PC-3 (cell line): ENCODE measurements at regions not wholly inside any gene's neighbourhood (a gene's known extent, or its start where the extent isn't known, plus 50 kb on each side); places are given as distances from the start of the nearest gene placed in this dataset.

ENCODE experiments used
- ATAC-seq: fragments of 200-7000 bp; cut with Tn5 transposase; 2 replicates; pipeline ENCODE4 v1.9.1; 2020; ENCODE audit warnings: mild to moderate bottlenecking, moderate library complexity
- BruUV-seq: library from RNA; stranded (reverse); fragments of 400-500 nt; replicated peaks from 2 replicates; lab custom pipeline; 2021; lab: Mats Ljungman, UMichigan
- CTCF ChIA-PET: fragments of 300-600 bp; sonication (Branson Sonifier 250); formaldehyde crosslinking; loops from one replicate; lab custom pipeline; 2022; ENCODE audit warnings: antibody characterized with exemption; lab: Charles Lee
- POLR2A ChIA-PET: fragments of 300-600 bp; sonication (Branson Sonifier 250); formaldehyde crosslinking; loops from one replicate; lab custom pipeline; 2022; ENCODE audit warnings: antibody characterized with exemption; ENCODE audit not compliant: unreplicated experiment; lab: Charles Lee
- DNase-seq: peaks from one replicate; pipeline ENCODE4 v3.0.0-alpha.2; 2015
- H2AFZ ChIP-seq: fragments of 300-600 bp; sonication (generic); 2 replicates; pipeline ENCODE4 v1.6.0; 2016; ENCODE audit warnings: antibody characterized with exemption, low read length
- H3F3A ChIP-seq: fragments of 300-600 bp; sonication (generic); one replicate; pipeline ENCODE4 v1.6.0; 2017; ENCODE audit warnings: antibody characterized with exemption, low read length, control low read depth, mild to moderate bottlenecking; ENCODE audit not compliant: unreplicated experiment
- H3K27ac ChIP-seq: fragments of 300-600 bp; sonication (generic); 2 replicates; pipeline ENCODE4 v1.5.1; 2016; ENCODE audit warnings: mild to moderate bottlenecking, low read length
- H3K27me3 ChIP-seq: fragments of 300-600 bp; sonication (generic); 2 replicates; pipeline ENCODE4 v1.6.1; 2016; ENCODE audit warnings: low read length, mixed read lengths
- H3K36me3 ChIP-seq: fragments of 300-600 bp; sonication (generic); 2 replicates; pipeline ENCODE4 v1.6.1; 2016; ENCODE audit warnings: low read depth, mixed run types, low read length, mixed read lengths
- H3K4me1 ChIP-seq: fragments of 300-600 bp; sonication (generic); 2 replicates; pipeline ENCODE4 v1.5.1; 2016; ENCODE audit warnings: low read length; ENCODE audit not compliant: insufficient read depth
- H3K4me2 ChIP-seq: fragments of 300-600 bp; sonication (generic); 2 replicates; pipeline ENCODE4 v1.6.0; 2016; ENCODE audit warnings: low read length
- H3K4me3 ChIP-seq: fragments of 300-600 bp; sonication (generic); 2 replicates; pipeline ENCODE4 v1.5.1; 2016; ENCODE audit warnings: mild to moderate bottlenecking, low read length, mixed read lengths
- H3K79me2 ChIP-seq: fragments of 300-600 bp; sonication (generic); 2 replicates; pipeline ENCODE4 v1.6.1; 2017; ENCODE audit warnings: low read length, mixed read lengths
- H3K9ac ChIP-seq: fragments of 300-600 bp; sonication (generic); 2 replicates; pipeline ENCODE4 v1.6.0; 2016; ENCODE audit warnings: mild to moderate bottlenecking, low read length
- H3K9me2 ChIP-seq: fragments of 300-600 bp; sonication (generic); replicated peaks from 2 replicates; pipeline ENCODE4 v1.6.1; 2016; ENCODE audit warnings: mixed run types, low read length, mixed read lengths
- H3K9me3 ChIP-seq: fragments of 300-600 bp; sonication (generic); 2 replicates; pipeline ENCODE4 v1.6.1; 2016; ENCODE audit warnings: low read length, mixed read lengths
- H4K20me1 ChIP-seq: fragments of 300-600 bp; sonication (generic); 2 replicates; pipeline ENCODE4 v1.6.1; 2016; ENCODE audit warnings: low read length, mixed read lengths
- CTCF ChIP-seq: fragments of 300-600 bp; sonication (generic); conservative IDR thresholded peaks from 2 replicates; pipeline ENCODE4 v1.5.1; 2017; ENCODE audit warnings: antibody characterized with exemption, low read depth, mild to moderate bottlenecking, low read length
- EZH2 ChIP-seq: fragments of 300-600 bp; sonication (generic); IDR thresholded peaks from one replicate; pipeline ENCODE4 v1.6.1; 2017; ENCODE audit warnings: antibody characterized with exemption, mild to moderate bottlenecking, low read length; ENCODE audit not compliant: unreplicated experiment
- EZH2phosphoT487 ChIP-seq: fragments of 300-600 bp; sonication (generic); IDR thresholded peaks from 2 replicates; pipeline ENCODE4 v1.6.1; 2018; ENCODE audit warnings: mild to moderate bottlenecking, antibody characterized with exemption, low read length, borderline replicate concordance
- intact Hi-C: fragments of 100-400 bp; cut with micrococcal nuclease; formaldehyde crosslinking; loops from 2 replicates; pipeline ENCODE4 v1.9.0; 2023

- Histone ChIP-seq H3K4me3 (no peak overlapping the region), H3K9me3 (no peaks in the 10 kb centered on the region), H3K79me2 (no peaks in the 10 kb centered on the region), H3K27ac (no peak overlapping the region), H3K4me2 (no peak overlapping the region), H3K27me3 (no peaks in the 10 kb centered on the region), H3K36me3 (no peaks in the 10 kb centered on the region), H3K9ac (no peak overlapping the region), H3K4me1 (no peaks in the 10 kb centered on the region), H3F3A (no peaks in the 10 kb centered on the region), H2AFZ (no peak overlapping the region), H3K9me2 (no peaks in the 10 kb centered on the region), H4K20me1 (no peaks in the 10 kb centered on the region)
- DNase-seq (no peak), ATAC-seq (no peak)
- POLR2A ChIA-PET = no interaction called here
- CTCF ChIA-PET = no interaction called here
- no peak for TF ChIP-seq CTCF
- no peak for TF ChIP-seq EZH2phosphoT487
- no peak for TF ChIP-seq EZH2
- intact Hi-C loops = no loop called here
- no TSS peak for BruUV-seq
Measured at GRCh38 chr13:33891196-33891742, 73.3 kb downstream of the RFC3 start.

GRCh38 chr13:33893559-33893958, 75.6 kb downstream of the RFC3 start:
- TF ChIP-seq EZH2phosphoT487 = no peak
- no peak for TF ChIP-seq EZH2
- TF ChIP-seq CTCF = no peak
- H2AFZ ChIP-seq = no peak overlapping the region
- no peaks in the 10 kb centered on the region for H4K20me1 ChIP-seq
- ChIA-PET POLR2A (no interaction called here), CTCF (no interaction called here)
- no peaks in the 10 kb centered on the region for H3K4me1 ChIP-seq
- intact Hi-C loops = no loop called here
- H3K9ac ChIP-seq = no peak overlapping the region
- ATAC-seq (no peak), DNase-seq (no peak)
- no peaks in the 10 kb centered on the region for H3K36me3 ChIP-seq
- no peak overlapping the region for H3K4me2 ChIP-seq
- no peaks in the 10 kb centered on the region for H3K79me2 ChIP-seq
- no peak overlapping the region for H3K27ac ChIP-seq
- no peaks in the 10 kb centered on the region for H3K9me2 ChIP-seq
- no peaks in the 10 kb centered on the region for H3K9me3 ChIP-seq
- BruUV-seq = no TSS peak
- no peaks in the 10 kb centered on the region for H3K27me3 ChIP-seq
- H3K4me3 ChIP-seq = no peak overlapping the region
- no peaks in the 10 kb centered on the region for H3F3A ChIP-seq

GRCh38 chr13:33904431-33904830, 86.5 kb downstream of the RFC3 start:
- DNase-seq = no peak
- Histone ChIP-seq H4K20me1 (no peaks in the 10 kb centered on the region), H3K9ac (no peak overlapping the region), H3K4me2 (no peak overlapping the region), H3K36me3 (no peaks in the 10 kb centered on the region), H3K9me3 (peaks cover 2% of the 10 kb centered on the region; the same call in 1 of the 2 replicates), H2AFZ (no peak overlapping the region), H3K4me1 (no peaks in the 10 kb centered on the region), H3K79me2 (no peaks in the 10 kb centered on the region), H3K27ac (no peak overlapping the region), H3K4me3 (no peak overlapping the region), H3K27me3 (no peaks in the 10 kb centered on the region), H3K9me2 (no peaks in the 10 kb centered on the region), H3F3A (no peaks in the 10 kb centered on the region)
- intact Hi-C loops = no loop called here
- CTCF ChIA-PET = no interaction called here
- ATAC-seq = no peak
- no peak for TF ChIP-seq EZH2
- TF ChIP-seq CTCF = no peak
- no peak for TF ChIP-seq EZH2phosphoT487
- POLR2A ChIA-PET = no interaction called here
- no TSS peak for BruUV-seq
